WTC11 (cell line): ENCODE measurements at regions not wholly inside any gene's neighbourhood (a gene's known extent, or its start where the extent isn't known, plus 50 kb on each side); places are given as distances from the start of the nearest gene placed in this dataset.

ENCODE experiments used
- CBFB ChIP-seq: sonication (generic); formaldehyde crosslinking; IDR thresholded peaks from 2 replicates; pipeline ENCODE4 v1.8.1; 2022; ENCODE audit warnings: mild to moderate bottlenecking, low read depth, missing genetic modification reagents
- E2F4 ChIP-seq: sonication (generic); formaldehyde crosslinking; IDR thresholded peaks from 2 replicates; pipeline ENCODE4 v1.8.1; 2022; ENCODE audit warnings: low read depth, mild to moderate bottlenecking, moderate library complexity, missing genetic modification reagents, borderline replicate concordance
- NFE2L1 ChIP-seq: sonication (generic); formaldehyde crosslinking; IDR thresholded peaks from 2 replicates; pipeline ENCODE4 v1.8.1; 2023; ENCODE audit warnings: missing genetic modification reagents
- NR2C2 ChIP-seq: sonication (generic); formaldehyde crosslinking; IDR thresholded peaks from 2 replicates; pipeline ENCODE4 v1.8.0; 2022; ENCODE audit warnings: mild to moderate bottlenecking, missing genetic modification reagents
- STAT6 ChIP-seq: sonication (generic); formaldehyde crosslinking; conservative IDR thresholded peaks from 2 replicates; pipeline ENCODE4 v1.8.1; 2023; ENCODE audit warnings: mild to moderate bottlenecking, low read depth, missing genetic modification reagents, moderate library complexity
- USF2 ChIP-seq: sonication (generic); formaldehyde crosslinking; IDR thresholded peaks from 2 replicates; pipeline ENCODE4 v1.8.1; 2023; ENCODE audit warnings: mild to moderate bottlenecking, missing genetic modification reagents, moderate library complexity
- TF ChIP-seq, protein P1 (sequence below): fragments of 200-600 bp; IDR thresholded peaks from 2 replicates; pipeline ENCODE4 v1.8.0; 2022; ENCODE audit warnings: antibody characterized with exemption
- TF ChIP-seq, protein P2 (sequence below): sonication (generic); formaldehyde crosslinking; IDR thresholded peaks from 2 replicates; pipeline ENCODE4 v1.8.0; 2022; ENCODE audit warnings: mild to moderate bottlenecking, missing genetic modification reagents
- TF ChIP-seq, protein P3 (sequence below): sonication (generic); formaldehyde crosslinking; IDR thresholded peaks from 2 replicates; pipeline ENCODE4 v1.8.1; 2022; ENCODE audit warnings: mild to moderate bottlenecking, missing genetic modification reagents, moderate library complexity, borderline replicate concordance
- TF ChIP-seq, protein P4 (sequence below): sonication (generic); formaldehyde crosslinking; IDR thresholded peaks from 2 replicates; pipeline ENCODE4 v1.8.0; 2022; ENCODE audit warnings: mild to moderate bottlenecking, missing genetic modification reagents

DNA sequence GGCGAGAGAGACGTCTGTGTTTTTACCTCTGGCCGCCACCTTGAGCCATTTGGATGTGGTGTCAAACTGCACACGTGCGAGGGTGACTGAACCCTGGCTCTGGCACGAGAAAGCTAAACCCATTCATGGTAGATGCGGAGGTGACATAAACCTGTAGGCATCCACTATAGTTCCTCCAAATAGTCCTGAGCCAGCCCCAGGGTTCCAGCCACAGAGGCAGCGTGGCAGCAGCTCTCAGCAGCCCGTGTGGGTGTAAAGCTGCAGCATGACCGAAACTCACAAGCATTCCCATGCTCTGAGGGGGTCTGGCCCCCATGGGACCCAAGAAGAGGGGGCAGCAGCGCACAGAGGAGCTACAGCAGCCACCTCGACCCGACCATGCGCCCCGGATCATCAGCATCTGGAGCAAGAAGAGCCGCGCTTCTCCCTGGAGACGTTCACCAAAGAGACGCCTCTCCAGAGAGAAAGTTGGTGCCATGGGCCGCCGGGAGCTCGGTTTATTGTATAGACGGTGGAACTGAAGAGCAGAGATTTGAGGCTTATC, 303.8 kb upstream of the IRX4 start:
- TF ChIP-seq CBFB (CRISPR knock-in tag): no peak
- TF ChIP-seq, protein P1, sequence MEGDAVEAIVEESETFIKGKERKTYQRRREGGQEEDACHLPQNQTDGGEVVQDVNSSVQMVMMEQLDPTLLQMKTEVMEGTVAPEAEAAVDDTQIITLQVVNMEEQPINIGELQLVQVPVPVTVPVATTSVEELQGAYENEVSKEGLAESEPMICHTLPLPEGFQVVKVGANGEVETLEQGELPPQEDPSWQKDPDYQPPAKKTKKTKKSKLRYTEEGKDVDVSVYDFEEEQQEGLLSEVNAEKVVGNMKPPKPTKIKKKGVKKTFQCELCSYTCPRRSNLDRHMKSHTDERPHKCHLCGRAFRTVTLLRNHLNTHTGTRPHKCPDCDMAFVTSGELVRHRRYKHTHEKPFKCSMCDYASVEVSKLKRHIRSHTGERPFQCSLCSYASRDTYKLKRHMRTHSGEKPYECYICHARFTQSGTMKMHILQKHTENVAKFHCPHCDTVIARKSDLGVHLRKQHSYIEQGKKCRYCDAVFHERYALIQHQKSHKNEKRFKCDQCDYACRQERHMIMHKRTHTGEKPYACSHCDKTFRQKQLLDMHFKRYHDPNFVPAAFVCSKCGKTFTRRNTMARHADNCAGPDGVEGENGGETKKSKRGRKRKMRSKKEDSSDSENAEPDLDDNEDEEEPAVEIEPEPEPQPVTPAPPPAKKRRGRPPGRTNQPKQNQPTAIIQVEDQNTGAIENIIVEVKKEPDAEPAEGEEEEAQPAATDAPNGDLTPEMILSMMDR: no peak
- no peak for TF ChIP-seq USF2 (CRISPR knock-in tag)
- TF ChIP-seq, protein P2, sequence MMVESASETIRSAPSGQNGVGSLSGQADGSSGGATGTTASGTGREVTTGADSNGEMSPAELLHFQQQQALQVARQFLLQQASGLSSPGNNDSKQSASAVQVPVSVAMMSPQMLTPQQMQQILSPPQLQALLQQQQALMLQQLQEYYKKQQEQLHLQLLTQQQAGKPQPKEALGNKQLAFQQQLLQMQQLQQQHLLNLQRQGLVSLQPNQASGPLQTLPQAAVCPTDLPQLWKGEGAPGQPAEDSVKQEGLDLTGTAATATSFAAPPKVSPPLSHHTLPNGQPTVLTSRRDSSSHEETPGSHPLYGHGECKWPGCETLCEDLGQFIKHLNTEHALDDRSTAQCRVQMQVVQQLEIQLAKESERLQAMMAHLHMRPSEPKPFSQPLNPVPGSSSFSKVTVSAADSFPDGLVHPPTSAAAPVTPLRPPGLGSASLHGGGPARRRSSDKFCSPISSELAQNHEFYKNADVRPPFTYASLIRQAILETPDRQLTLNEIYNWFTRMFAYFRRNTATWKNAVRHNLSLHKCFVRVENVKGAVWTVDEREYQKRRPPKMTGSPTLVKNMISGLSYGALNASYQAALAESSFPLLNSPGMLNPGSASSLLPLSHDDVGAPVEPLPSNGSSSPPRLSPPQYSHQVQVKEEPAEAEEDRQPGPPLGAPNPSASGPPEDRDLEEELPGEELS (CRISPR knock-in tag): no peak
- TF ChIP-seq, protein P3, sequence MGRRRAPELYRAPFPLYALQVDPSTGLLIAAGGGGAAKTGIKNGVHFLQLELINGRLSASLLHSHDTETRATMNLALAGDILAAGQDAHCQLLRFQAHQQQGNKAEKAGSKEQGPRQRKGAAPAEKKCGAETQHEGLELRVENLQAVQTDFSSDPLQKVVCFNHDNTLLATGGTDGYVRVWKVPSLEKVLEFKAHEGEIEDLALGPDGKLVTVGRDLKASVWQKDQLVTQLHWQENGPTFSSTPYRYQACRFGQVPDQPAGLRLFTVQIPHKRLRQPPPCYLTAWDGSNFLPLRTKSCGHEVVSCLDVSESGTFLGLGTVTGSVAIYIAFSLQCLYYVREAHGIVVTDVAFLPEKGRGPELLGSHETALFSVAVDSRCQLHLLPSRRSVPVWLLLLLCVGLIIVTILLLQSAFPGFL (CRISPR knock-in tag): no peak
- TF ChIP-seq E2F4 (CRISPR knock-in tag): no peak
- no peak for TF ChIP-seq STAT6 (CRISPR knock-in tag)
- no peak for TF ChIP-seq NFE2L1 (CRISPR knock-in tag)
- TF ChIP-seq NR2C2 (CRISPR knock-in tag): no peak
- TF ChIP-seq, protein P4, sequence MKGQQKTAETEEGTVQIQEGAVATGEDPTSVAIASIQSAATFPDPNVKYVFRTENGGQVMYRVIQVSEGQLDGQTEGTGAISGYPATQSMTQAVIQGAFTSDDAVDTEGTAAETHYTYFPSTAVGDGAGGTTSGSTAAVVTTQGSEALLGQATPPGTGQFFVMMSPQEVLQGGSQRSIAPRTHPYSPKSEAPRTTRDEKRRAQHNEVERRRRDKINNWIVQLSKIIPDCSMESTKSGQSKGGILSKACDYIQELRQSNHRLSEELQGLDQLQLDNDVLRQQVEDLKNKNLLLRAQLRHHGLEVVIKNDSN (CRISPR knock-in tag): no peak
